RWPE2 (cell line): ENCODE measurements at regions not wholly inside any gene's neighbourhood (a gene's known extent, or its start where the extent isn't known, plus 50 kb on each side); places are given as distances from the start of the nearest gene placed in this dataset.

Source experiments
- ATAC-seq: fragments of 200-7000 bp; cut with Tn5 transposase; 3 replicates; pipeline ENCODE4 v1.9.1; 2021; ENCODE audit warnings: low read depth
- DNase-seq: peaks from one replicate; pipeline ENCODE4 v3.0.0-alpha.2; 2020; ENCODE audit warnings: low spot score
- H3K27ac ChIP-seq: fragments of 450-650 bp; 2 replicates; pipeline ENCODE4 v1.5.1; 2017; ENCODE audit warnings: mild to moderate bottlenecking; ENCODE audit not compliant: poor library complexity, severe bottlenecking
- H3K27me3 ChIP-seq: fragments of 250-450 bp; sonication (Bioruptor Pico); 2 replicates; pipeline ENCODE4 v1.5.1; 2021; ENCODE audit warnings: mild to moderate bottlenecking, moderate library complexity; ENCODE audit not compliant: insufficient read depth, poor library complexity, severe bottlenecking
- H3K36me3 ChIP-seq: fragments of 250-450 bp; sonication (Bioruptor Pico); 2 replicates; pipeline ENCODE4 v1.5.1; 2020; ENCODE audit warnings: low read depth, mild to moderate bottlenecking, moderate library complexity
- H3K4me1 ChIP-seq: fragments of 250-450 bp; sonication (Bioruptor Pico); 2 replicates; pipeline ENCODE4 v1.5.1; 2021; ENCODE audit warnings: mild to moderate bottlenecking, moderate library complexity; ENCODE audit not compliant: insufficient read depth, poor library complexity, severe bottlenecking
- H3K4me3 ChIP-seq: fragments of 250-450 bp; sonication (Bioruptor Pico); 2 replicates; pipeline ENCODE4 v1.5.1; 2021; ENCODE audit warnings: mild to moderate bottlenecking, moderate library complexity; ENCODE audit not compliant: severe bottlenecking
- H3K9me3 ChIP-seq: fragments of 250-450 bp; sonication (Bioruptor Pico); 2 replicates; pipeline ENCODE4 v1.5.1; 2021; ENCODE audit warnings: mild to moderate bottlenecking, moderate library complexity; ENCODE audit not compliant: severe bottlenecking
- CTCF ChIP-seq: fragments of 450-650 bp; IDR thresholded peaks from one replicate; pipeline ENCODE4 v1.5.1; 2017; ENCODE audit warnings: mild to moderate bottlenecking, moderate library complexity; ENCODE audit not compliant: poor library complexity, severe bottlenecking

GRCh38 chr5:152100462-152100861 lies 175.8 kb upstream of the GLRA1 start:
- ATAC-seq (no peak), DNase-seq (no peak)
- H3K9me3 ChIP-seq: no peaks in the 10 kb centered on the region
- H3K4me3 ChIP-seq: no peak overlapping the region
- no peaks in the 10 kb centered on the region for H3K36me3 ChIP-seq
- TF ChIP-seq CTCF: no peak
- H3K27ac ChIP-seq: no peak overlapping the region
- no peaks in the 10 kb centered on the region for H3K4me1 ChIP-seq
- peaks cover 16% of the 10 kb centered on the region for H3K27me3 ChIP-seq

DNA sequence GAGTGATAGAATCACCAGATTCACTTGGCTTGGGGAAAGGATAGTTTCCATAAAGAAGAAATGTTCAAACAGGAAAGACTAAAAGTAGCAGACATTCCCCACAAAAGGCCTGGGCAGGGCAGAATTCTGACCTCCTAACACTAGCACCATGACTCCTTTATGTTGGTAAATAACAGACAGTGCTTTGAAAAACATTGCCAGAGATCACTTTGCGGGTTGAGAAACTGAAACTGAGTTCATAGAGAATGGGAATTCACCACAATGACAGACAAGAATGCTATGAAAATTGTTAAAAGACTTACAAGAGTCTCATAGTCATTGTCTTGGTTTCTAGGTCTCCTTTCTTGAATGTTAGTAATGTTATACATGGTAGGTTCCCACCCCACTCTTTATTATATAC lies 172.5 kb upstream of the GLRA1 start:
- Histone ChIP-seq H3K4me3 (no peak overlapping the region), H3K27ac (no peak overlapping the region), H3K27me3 (peaks cover 13% of the 10 kb centered on the region), H3K4me1 (no peaks in the 10 kb centered on the region), H3K36me3 (no peaks in the 10 kb centered on the region), H3K9me3 (no peaks in the 10 kb centered on the region)
- TF ChIP-seq CTCF: no peak
- no peak for DNase-seq
- no peak for ATAC-seq

DNA sequence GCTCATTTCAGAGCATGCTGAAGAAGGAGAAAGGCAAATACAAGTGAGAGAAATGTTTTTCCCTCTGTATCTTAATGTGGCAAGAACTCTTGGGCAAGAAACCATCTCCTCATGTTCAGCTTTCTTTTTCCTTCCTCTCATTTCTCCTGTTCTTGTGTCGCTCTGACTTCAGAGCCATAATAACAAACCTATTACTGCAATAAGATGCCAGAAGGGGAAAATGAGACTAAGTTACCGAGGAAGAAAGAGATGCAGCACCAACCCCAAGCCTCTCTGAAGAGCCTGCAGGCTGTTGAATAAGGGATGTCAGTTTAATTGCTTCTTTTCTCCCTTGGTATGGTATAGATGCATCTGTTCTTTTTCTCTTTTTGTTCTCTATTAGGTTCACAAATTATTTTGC lies 170.1 kb upstream of the GLRA1 start:
- H3K36me3 ChIP-seq: no peaks in the 10 kb centered on the region
- no peak for ATAC-seq

DNA sequence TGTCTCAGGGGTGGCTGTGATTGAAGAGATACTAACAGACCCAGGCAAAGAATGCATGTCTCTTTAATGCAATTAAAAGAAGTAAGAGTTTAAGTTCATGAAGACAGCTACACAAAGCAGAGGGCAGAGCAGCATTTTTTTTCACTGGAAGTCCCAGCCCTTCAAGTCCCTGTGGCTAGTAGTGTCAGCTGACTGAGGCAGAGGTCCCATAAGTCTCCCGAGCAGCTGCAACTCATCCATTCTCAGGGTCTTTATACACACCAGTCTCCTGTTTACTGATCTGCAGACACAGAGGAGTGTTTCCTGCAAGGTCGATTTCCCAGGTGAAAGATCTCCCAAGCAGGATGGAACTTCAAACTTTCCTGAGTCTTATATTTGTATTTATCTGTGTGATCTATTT lies 169.4 kb upstream of the GLRA1 start:
- Histone ChIP-seq H3K9me3 (no peaks in the 10 kb centered on the region), H3K4me1 (no peaks in the 10 kb centered on the region), H3K4me3 (no peak overlapping the region), H3K27me3 (peaks cover 9% of the 10 kb centered on the region), H3K27ac (no peak overlapping the region), H3K36me3 (no peaks in the 10 kb centered on the region)
- no peak for TF ChIP-seq CTCF
- ATAC-seq (no peak), DNase-seq (no peak)

More for the DNA sequence above, 170.1 kb upstream of the GLRA1 start:
- Histone ChIP-seq H3K4me1 (no peaks in the 10 kb centered on the region), H3K27ac (no peak overlapping the region), H3K4me3 (no peak overlapping the region), H3K9me3 (no peaks in the 10 kb centered on the region), H3K27me3 (peaks cover 9% of the 10 kb centered on the region)
- DNase-seq: no peak
- no peak for TF ChIP-seq CTCF

GRCh38 chr5:152092580-152092979 lies 167.9 kb upstream of the GLRA1 start:
- peak; percentile 66 for ATAC-seq
- Histone ChIP-seq H3K36me3 (no peaks in the 10 kb centered on the region), H3K27me3 (peaks cover 3% of the 10 kb centered on the region), H3K4me3 (no peak overlapping the region), H3K27ac (no peak overlapping the region), H3K9me3 (no peaks in the 10 kb centered on the region), H3K4me1 (no peaks in the 10 kb centered on the region)
- DNase-seq: no peak
- no peak for TF ChIP-seq CTCF
